Limb (tissue), 2 donors: ENCODE measurements at regions not wholly inside any gene's neighbourhood (a gene's known extent, or its start where the extent isn't known, plus 50 kb on each side); places are given as distances from the start of the nearest gene placed in this dataset.

Source experiments
- DNase-seq, 2 donors: peaks; one replicate each; pipeline ENCODE4 v3.0.0-alpha.2; 2016; ENCODE audit errors: extremely low spot score in 2 of 2

GRCh38 chr4:45100956-45101818 is 374.8 kb upstream of the GNPDA2 start:
- DNase-seq: peak in 1 of 2 donors; percentile 15

DNA sequence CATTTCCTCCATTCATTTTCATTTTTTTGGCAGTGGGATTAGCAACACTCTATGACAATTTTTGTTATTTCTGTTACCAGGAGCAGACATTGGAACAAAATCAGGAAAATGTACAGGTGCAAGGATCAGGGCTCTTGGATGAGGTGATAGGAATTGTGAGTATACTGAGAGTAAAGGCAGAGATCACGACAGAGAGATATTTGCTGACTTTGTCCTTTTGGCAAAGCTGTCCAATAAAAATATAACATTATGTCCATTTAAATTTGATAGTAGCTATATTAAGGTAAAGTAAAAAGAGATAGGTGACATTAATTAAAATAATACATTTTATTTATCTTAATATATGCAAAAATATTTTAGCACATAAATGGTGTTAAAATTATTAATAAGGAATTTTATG is 373.1 kb upstream of the GNPDA2 start:
- no peak for DNase-seq

DNA sequence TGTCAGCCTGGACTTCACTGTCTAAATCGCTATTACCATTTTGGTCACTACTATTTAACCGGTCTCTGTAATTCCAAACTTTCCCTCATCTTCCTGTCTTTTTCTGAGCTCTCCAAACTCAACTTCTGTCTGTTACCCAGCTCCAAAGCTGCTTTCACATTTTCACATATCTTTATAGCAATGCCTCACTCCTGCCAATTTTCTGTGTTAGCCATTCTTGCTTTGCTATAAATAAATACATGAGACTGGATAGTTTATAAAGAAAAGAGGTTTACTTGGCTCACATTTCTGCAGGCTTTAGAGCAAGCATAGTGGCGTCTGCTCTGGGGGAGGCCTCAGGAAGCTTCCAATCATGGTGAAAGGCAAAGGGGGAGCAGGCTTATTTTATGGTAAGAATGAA is 368.3 kb upstream of the GNPDA2 start:
- no peak for DNase-seq

DNA sequence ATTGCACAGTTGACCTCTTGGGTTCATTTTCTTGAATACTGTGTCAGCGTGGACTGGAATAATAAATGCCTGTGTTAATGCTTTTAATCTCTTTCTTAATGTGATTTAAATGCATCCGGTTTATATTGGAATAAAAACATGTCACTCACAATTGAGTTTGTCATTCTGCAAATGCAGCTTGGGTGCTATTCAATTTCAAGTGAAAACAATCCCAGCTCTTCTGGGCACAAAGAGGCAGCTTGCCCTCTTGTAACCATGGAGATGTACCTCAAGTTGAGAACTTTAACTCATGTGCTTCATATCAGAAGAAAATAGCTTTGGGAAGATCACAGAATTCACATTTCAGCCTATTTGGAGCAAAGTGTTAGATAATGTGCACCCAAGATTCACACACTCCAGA is 355.7 kb upstream of the GNPDA2 start:
- no peak for DNase-seq

DNA sequence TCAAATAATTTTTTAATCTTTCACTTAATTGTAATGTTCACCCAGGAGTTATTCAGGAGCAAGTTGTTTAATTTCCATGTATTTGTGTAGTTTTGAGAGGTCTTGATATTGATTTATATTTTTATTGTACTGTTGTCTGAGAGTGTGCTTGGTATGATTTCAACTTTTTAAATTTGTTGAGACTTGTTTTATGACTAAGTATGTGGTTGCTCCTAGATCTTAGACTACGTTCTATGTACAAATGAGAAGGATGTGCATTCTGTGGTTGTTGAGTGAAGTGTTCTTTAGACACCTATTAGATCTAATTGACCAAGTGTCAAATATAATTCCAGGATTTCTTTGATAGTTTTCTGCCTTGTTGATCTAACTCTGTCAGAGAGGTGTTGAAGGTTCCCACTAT is 353.3 kb upstream of the GNPDA2 start:
- no peak for DNase-seq

DNA sequence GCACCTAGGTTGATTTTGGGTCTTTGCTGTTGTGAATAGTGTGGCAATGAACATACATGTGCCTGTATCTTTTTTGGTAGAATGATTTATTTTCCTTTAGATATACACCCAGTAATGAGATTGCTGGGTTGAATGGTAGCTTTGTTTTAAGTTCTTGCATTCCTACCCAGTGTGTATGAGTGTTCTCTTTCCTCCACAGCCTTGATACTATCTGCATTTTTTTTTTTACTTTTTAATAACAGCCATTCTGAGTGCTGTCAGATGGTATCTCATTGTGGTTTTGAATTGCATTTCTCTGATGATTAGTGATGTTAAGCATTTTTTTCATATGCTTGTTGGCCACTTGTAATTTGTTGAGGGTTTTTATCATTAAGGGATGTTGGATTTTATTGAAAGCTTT is 351.8 kb upstream of the GNPDA2 start:
- DNase-seq: no peak

DNA sequence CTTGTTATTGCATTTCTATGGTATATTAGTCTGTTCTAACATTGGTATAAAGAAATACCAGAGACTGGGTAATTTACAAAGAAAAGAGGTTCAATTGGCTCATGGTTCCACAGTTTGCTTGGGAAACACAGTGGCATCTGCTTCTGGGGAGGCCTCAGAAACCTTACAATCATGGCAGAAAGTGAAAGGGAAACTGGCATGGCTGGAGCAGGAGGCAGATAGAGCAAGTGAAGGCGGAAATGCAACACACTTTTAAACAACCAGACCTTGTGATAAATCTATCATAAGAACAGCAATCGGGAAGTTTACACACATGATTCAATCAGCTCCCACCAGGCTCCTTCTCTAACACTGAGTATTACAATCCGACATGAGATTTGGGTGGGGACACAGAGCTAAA is 346.6 kb upstream of the GNPDA2 start:
- DNase-seq: no peak

DNA sequence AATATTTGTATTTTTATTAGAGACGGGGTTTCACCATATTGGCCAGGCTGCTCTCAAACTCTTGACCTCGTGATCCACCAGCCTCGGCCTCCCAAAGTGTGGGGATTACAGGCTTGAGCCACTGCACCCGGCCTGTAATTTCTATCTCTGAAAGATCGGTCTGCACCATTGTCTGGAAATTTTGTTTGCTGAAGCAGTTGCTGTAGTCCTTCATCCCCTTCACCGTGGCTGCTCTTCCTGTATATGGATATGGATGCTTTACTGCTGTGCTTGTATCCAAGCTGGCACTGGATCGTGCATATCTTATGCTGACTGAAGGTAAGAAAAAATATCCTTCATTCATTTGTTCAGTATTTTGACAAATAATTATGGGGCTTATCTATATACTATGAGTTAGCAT is 338.4 kb upstream of the GNPDA2 start:
- DNase-seq: no peak

GRCh38 chr4:45063696-45064095 is 337.3 kb upstream of the GNPDA2 start:
- DNase-seq: peak in 1 of 2 donors; percentile 46

- DNase-seq: peak in 1 of 2 donors; percentile 58
Measured at GRCh38 chr4:45062935-45063545, 336.7 kb upstream of the GNPDA2 start.

- no peak for DNase-seq
Measured at GRCh38 chr4:45043911-45044310, 317.6 kb upstream of the GNPDA2 start.

DNA sequence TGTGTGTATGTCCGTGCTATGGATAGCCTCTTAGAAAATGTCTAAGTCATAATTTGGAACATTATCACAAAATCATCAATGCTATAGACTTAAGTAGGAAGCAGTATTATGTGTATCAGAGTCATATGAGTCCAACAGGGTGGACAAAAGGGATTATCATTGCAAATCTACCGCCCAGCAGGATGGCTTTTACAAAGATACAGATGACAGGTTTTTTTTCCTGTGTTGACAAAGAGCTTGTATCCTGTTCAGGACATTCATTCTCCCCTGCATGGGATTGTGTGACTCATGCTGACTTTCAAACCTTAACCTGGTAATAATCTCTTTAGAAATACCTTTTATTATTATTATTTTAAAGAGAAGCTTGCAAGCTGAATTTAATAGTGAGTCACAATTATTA is 310.3 kb upstream of the GNPDA2 start:
- DNase-seq: no peak

DNA sequence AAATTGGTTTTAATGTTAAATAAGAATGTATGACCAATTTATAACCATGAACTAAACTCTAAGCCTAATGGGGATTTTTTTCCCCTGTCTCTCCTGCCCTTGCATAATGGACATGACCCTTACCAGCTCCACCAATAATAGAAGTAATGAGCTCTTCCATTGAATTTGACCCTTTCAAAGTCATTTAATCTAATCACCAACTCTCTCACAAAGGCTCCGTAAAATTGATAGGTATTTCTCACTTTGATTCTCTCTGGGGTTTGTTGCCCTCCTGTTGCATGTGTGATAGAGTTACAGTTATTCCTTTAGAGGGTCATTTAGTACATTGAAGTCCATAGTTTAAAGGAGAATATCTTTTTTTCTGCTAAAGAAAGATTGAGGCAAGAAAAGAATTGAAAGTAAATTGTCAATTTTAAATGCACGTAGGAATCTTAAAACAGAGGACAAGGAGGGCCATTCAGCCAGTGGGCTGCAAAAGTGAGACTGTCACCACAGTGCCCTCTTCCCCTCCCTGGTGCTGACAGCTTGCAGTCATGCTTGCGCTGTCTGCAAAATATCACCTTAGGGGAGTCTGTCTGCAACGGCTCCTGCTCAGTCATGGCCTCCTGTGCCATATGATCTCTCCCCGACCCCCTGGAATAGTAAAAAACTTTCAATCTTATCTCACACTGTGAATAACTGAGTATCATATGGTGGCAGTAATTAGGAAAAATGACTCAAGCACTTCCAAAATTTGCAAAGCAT is 307.5 kb upstream of the GNPDA2 start:
- DNase-seq: no peak

GRCh38 chr4:45030059-45030458 is 303.7 kb upstream of the GNPDA2 start:
- DNase-seq: no peak

DNA sequence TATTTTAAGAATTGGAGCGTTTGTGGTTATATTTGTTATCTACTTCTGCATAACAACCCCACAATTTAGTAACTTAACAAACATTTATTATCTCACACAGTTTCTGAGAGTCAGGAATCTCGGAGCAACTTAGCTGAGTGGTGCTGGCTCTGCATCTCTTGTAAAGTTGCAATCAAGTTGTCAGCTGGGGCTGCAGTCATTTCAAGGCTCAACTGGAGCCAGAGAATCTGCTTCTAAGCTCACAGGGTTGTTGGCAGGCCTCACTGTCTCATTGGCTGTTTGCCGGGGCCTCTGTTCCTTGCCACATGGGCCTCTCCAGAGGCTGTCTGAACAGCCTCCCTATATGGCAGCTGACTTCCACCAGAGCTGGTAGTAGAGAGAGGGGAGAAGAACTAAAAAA is 281.2 kb upstream of the GNPDA2 start:
- no peak for DNase-seq

- no peak for DNase-seq
Measured at GRCh38 chr4:45006078-45006477, 279.7 kb upstream of the GNPDA2 start.

DNA sequence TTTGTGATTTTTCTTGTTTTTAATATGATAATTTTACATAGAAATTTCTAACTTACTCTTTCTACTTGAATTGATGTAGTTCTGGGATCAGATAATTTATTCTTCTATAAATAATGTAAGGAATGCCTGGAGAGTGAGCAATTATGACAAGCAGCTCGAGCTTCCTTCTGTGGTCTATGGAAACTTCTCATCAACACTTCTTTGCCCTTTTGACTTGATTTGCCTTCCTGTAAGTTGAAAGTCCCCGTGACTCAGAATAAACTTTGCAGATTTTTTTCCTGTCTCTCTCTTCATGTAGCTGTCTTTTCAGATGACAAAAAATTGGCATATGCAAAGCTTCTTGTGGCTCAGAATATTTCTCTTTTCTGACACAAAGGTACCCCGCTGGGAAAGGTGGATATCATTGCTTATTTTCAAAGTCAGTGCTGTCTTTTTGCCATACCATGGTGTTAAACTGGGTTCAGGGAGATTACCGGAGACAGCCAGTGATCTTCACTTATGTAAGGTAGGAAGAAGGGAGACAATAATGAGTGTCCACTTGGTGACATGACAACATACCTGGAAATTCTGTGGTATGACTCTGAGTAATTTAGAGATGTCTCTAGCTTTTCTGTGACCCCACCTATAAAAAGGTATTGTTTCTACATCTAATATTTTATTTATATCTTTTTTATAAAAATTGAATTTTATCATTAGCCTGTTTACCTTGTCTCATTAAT is 278.6 kb upstream of the GNPDA2 start:
- DNase-seq: no peak

DNA sequence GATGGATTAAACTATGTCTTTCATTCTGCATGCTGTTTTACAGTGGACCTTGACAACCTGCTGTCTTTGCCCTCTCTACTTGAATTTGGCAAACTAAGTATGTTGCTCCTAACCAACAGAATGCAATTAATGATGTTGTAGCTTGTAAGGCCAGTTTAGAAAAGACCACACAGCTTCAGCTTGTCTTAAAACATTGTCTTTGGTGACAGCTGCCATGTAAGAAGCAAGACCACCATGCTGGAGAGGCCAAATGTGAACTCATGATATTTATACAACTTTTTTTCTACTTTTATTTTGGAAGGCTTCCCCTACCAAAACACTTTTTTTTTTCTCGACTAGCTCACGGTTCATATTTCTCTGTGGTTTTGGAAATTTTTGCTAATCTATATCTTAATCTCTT is 278.0 kb upstream of the GNPDA2 start:
- DNase-seq: no peak

DNA sequence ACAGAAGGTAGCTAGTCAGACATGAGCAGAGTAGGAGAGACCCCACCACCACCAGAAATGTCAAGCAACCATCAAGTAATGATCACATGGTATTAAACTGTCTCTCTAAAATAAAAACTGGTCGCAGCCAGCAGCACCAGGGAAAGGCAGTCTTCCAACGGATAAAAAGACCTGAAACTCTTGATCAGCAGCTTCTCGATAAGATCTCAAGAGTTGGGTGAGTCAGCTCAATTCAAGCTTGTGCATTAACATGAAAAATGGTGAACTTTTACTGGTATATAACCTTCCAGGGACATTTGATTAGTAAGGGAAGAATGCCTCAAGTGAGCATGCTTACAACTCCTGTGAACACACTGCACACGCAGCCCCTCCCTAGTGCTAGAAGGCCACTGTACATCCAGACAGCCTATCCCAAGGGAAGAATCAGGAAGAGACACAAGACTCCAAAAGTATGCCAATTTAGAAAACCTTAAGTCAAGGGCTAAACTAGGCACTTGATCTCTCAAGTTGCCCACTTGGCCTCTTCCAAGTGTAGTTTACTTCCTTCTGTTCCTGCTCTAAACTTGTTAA is 270.0 kb upstream of the GNPDA2 start:
- no peak for DNase-seq

- DNase-seq: no peak
Measured at GRCh38 chr4:44988011-44988410, 261.7 kb upstream of the GNPDA2 start.

GRCh38 chr4:44985938-44986337 is 259.6 kb upstream of the GNPDA2 start:
- no peak for DNase-seq
